ENCODE measurements at regions not wholly inside any gene's neighbourhood (a gene's known extent, or its start where the extent isn't known, plus 50 kb on each side); places are given as distances from the start of the nearest gene placed in this dataset.

GRCh38 chr12:3965046-3965445 is 91.8 kb upstream of the PARP11 start:
- H3K9ac ChIP-seq (ENCODE audit: low read depth, low read length), result no peak overlapping the region
- WGBS, result 98% methylated on average over 3 of the region's 3 CpGs

GRCh38 chr12:3964439-3964838 is 91.2 kb upstream of the PARP11 start:
- Histone ChIP-seq H3K27ac (ENCODE audit: low read depth, low read length) (no peak overlapping the region), H3K27me3 (ENCODE audit: insufficient read depth, low read length) (no peaks in the 10 kb centered on the region), H3K4me1 (ENCODE audit: insufficient read depth, low read length) (no peaks in the 10 kb centered on the region; the same call in 1 of the 2 replicates), H3K36me3 (ENCODE audit: insufficient read depth, low read length) (no peaks in the 10 kb centered on the region), H3K9ac (ENCODE audit: low read depth, low read length) (no peak overlapping the region), H3K4me3 (ENCODE audit: low read length) (no peak overlapping the region), H3K9me3 (ENCODE audit: insufficient read depth, low read depth, low read length) (no peaks in the 10 kb centered on the region)
- whole genome bisulfite sequencing, result 45% methylated on average over 8 of the region's 9 CpGs

More at GRCh38 chr12:3965046-3965445, 91.8 kb upstream of the PARP11 start:
- H3K4me1 ChIP-seq (ENCODE audit: insufficient read depth, low read length), result no peaks in the 10 kb centered on the region; the same call in 1 of the 2 replicates
- no peaks in the 10 kb centered on the region for H3K36me3 ChIP-seq (ENCODE audit: insufficient read depth, low read length)
- no peak overlapping the region for H3K4me3 ChIP-seq (ENCODE audit: low read length)
- H3K27me3 ChIP-seq (ENCODE audit: insufficient read depth, low read length), result no peaks in the 10 kb centered on the region
- H3K27ac ChIP-seq (ENCODE audit: low read depth, low read length), result no peak overlapping the region
- H3K9me3 ChIP-seq (ENCODE audit: insufficient read depth, low read depth, low read length), result no peaks in the 10 kb centered on the region

DNA sequence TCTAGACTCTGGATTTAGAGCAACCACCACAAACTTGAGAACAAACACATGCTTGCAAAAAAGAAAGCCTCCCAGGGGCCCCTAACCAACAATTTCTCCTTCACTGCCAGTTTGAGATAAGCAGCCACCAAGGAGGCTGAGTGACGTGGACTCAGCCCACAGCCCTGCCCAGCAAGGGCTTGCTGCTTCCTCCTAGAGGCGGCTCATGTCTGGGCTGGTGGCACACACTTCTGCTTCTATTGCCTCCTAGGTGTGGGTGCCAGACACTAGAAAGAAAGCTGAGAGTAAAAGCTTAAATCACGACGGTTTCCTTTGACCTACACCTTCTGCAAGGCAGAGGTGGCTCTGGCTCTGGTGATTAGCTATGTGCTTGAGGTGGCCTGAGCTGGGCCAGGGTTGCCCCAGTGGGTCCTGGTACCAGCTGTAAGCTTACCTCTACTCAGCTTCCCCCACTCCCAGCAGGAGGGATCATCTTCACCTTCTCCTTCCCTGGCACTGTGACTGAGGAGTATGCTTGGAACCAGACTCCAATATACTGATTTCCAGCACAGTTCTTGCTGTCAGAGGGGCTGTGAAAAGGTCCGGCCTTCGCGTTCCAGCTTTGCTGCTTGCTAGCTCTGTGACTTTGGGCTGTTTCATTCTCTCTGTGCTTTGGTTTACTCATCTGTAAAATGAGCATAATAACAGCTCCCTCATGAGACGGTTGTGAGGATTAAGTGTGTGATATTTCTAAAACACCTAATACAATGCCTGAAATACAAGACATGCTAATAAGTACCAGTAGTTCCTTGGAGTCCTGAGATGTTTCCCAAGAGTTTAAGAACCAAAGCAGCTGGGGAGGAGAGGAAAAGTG is 89.7 kb upstream of the PARP11 start:
- H3K9ac ChIP-seq (ENCODE audit: low read depth, low read length), result no peak overlapping the region
- 83% methylated on average over 7 of the region's 8 CpGs for WGBS
- no peaks in the 10 kb centered on the region for H3K4me1 ChIP-seq (ENCODE audit: insufficient read depth, low read length)
- no peaks in the 10 kb centered on the region for H3K9me3 ChIP-seq (ENCODE audit: insufficient read depth, low read depth, low read length)
- no peak overlapping the region for H3K4me3 ChIP-seq (ENCODE audit: low read length)
- no peaks in the 10 kb centered on the region for H3K27me3 ChIP-seq (ENCODE audit: insufficient read depth, low read length)
- H3K36me3 ChIP-seq (ENCODE audit: insufficient read depth, low read length), result no peaks in the 10 kb centered on the region
- H3K27ac ChIP-seq (ENCODE audit: low read depth, low read length), result no peak overlapping the region

- no peak overlapping the region for H3K4me3 ChIP-seq (ENCODE audit: low read length)
- no peaks in the 10 kb centered on the region for H3K36me3 ChIP-seq (ENCODE audit: insufficient read depth, low read length)
- H3K4me1 ChIP-seq (ENCODE audit: insufficient read depth, low read length), result no peaks in the 10 kb centered on the region
- no peaks in the 10 kb centered on the region for H3K27me3 ChIP-seq (ENCODE audit: insufficient read depth, low read length)
- H3K9ac ChIP-seq (ENCODE audit: low read depth, low read length), result no peak overlapping the region
- H3K27ac ChIP-seq (ENCODE audit: low read depth, low read length), result no peak overlapping the region
- no peaks in the 10 kb centered on the region for H3K9me3 ChIP-seq (ENCODE audit: insufficient read depth, low read depth, low read length)
- 93% methylated on average over 9 of the region's 9 CpGs for WGBS
Observed at GRCh38 chr12:3961591-3961990, 88.4 kb upstream of the PARP11 start.

GRCh38 chr12:3959799-3960560 is 86.8 kb upstream of the PARP11 start:
- no peaks in the 10 kb centered on the region for H3K9me3 ChIP-seq (ENCODE audit: insufficient read depth, low read depth, low read length)
- no peak overlapping the region for H3K9ac ChIP-seq (ENCODE audit: low read depth, low read length)
- no peak overlapping the region for H3K27ac ChIP-seq (ENCODE audit: low read depth, low read length)
- H3K4me3 ChIP-seq (ENCODE audit: low read length), result no peak overlapping the region
- H3K36me3 ChIP-seq (ENCODE audit: insufficient read depth, low read length), result no peaks in the 10 kb centered on the region
- no peaks in the 10 kb centered on the region for H3K4me1 ChIP-seq (ENCODE audit: insufficient read depth, low read length)
- 92% methylated on average over 10 of the region's 10 CpGs for WGBS
- no peaks in the 10 kb centered on the region for H3K27me3 ChIP-seq (ENCODE audit: insufficient read depth, low read length)

GRCh38 chr12:3958534-3958933 is 85.3 kb upstream of the PARP11 start:
- H3K9me3 ChIP-seq (ENCODE audit: insufficient read depth, low read depth, low read length), result no peaks in the 10 kb centered on the region
- H3K4me3 ChIP-seq (ENCODE audit: low read length), result no peak overlapping the region
- H3K36me3 ChIP-seq (ENCODE audit: insufficient read depth, low read length), result no peaks in the 10 kb centered on the region
- no peak overlapping the region for H3K9ac ChIP-seq (ENCODE audit: low read depth, low read length)
- H3K27ac ChIP-seq (ENCODE audit: low read depth, low read length), result no peak overlapping the region
- 93% methylated on average over 6 of the region's 6 CpGs for WGBS
- no peaks in the 10 kb centered on the region for H3K4me1 ChIP-seq (ENCODE audit: insufficient read depth, low read length)
- H3K27me3 ChIP-seq (ENCODE audit: insufficient read depth, low read length), result no peaks in the 10 kb centered on the region

- Histone ChIP-seq H3K27me3 (ENCODE audit: insufficient read depth, low read length) (peaks cover 7% of the 10 kb centered on the region), H3K9me3 (ENCODE audit: insufficient read depth, low read depth, low read length) (no peaks in the 10 kb centered on the region), H3K27ac (ENCODE audit: low read depth, low read length) (no peak overlapping the region), H3K9ac (ENCODE audit: low read depth, low read length) (no peak overlapping the region), H3K4me1 (ENCODE audit: insufficient read depth, low read length) (peaks cover 1% of the 10 kb centered on the region; the same call in 1 of the 2 replicates), H3K4me3 (ENCODE audit: low read length) (no peak overlapping the region), H3K36me3 (ENCODE audit: insufficient read depth, low read length) (no peaks in the 10 kb centered on the region)
- 91% methylated on average over 23 of the region's 23 CpGs for WGBS
Observed at GRCh38 chr12:3951380-3952135, 78.4 kb upstream of the PARP11 start.

DNA sequence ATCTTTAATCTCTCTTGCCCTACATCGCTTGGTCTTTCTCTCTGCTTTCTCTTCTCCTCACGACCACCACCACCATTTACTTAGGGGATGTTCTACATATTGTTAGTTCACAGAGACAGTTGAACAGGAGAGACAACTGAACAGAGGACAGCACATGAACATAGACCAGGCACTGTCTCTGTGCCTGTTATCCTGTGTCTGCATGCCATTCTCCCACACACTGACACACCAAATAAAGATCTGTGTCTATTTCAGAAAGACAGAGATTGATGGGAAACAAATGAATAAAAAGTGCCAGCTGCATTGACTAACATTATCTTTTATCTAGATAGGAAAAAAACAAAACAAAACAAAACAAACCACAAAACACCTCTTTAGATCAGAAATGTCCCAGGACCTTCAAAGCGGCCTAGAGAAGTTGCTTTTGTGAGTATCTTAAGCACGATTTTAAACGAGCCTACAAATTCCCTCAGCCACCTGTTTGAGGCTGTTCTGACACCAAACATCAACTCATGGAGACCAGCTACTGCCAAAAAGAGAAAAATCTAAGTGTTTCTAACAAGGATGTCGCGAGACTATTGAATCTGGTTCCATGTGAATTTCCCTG is 77.6 kb upstream of the PARP11 start:
- 90% methylated on average over 7 of the region's 7 CpGs for WGBS
- H3K9me3 ChIP-seq (ENCODE audit: insufficient read depth, low read depth, low read length), result no peaks in the 10 kb centered on the region
- no peak overlapping the region for H3K27ac ChIP-seq (ENCODE audit: low read depth, low read length)
- H3K4me3 ChIP-seq (ENCODE audit: low read length), result no peak overlapping the region
- H3K4me1 ChIP-seq (ENCODE audit: insufficient read depth, low read length), result peaks cover 9% of the 10 kb centered on the region
- H3K27me3 ChIP-seq (ENCODE audit: insufficient read depth, low read length), result peaks cover 14% of the 10 kb centered on the region
- H3K36me3 ChIP-seq (ENCODE audit: insufficient read depth, low read length), result no peaks in the 10 kb centered on the region
- H3K9ac ChIP-seq (ENCODE audit: low read depth, low read length), result no peak overlapping the region

- no peaks in the 10 kb centered on the region for H3K9me3 ChIP-seq (ENCODE audit: insufficient read depth, low read depth, low read length)
- no peak overlapping the region for H3K27ac ChIP-seq (ENCODE audit: low read depth, low read length)
- 95% methylated on average over 3 of the region's 5 CpGs for WGBS
- no peaks in the 10 kb centered on the region for H3K36me3 ChIP-seq (ENCODE audit: insufficient read depth, low read length)
- H3K4me3 ChIP-seq (ENCODE audit: low read length), result no peak overlapping the region
- H3K9ac ChIP-seq (ENCODE audit: low read depth, low read length), result no peak overlapping the region
- H3K27me3 ChIP-seq (ENCODE audit: insufficient read depth, low read length), result peaks cover 27% of the 10 kb centered on the region
- H3K4me1 ChIP-seq (ENCODE audit: insufficient read depth, low read length), result peaks cover 28% of the 10 kb centered on the region
Observed at GRCh38 chr12:3947781-3948180, 74.6 kb upstream of the PARP11 start.

- Histone ChIP-seq H3K9ac (ENCODE audit: low read depth, low read length) (no peak overlapping the region; the same call in 1 of the 2 replicates), H3K27ac (ENCODE audit: low read depth, low read length) (peak overlapping the region; percentile 71; the same call in 1 of the 2 replicates), H3K4me1 (ENCODE audit: insufficient read depth, low read length) (peaks cover 28% of the 10 kb centered on the region), H3K36me3 (ENCODE audit: insufficient read depth, low read length) (no peaks in the 10 kb centered on the region), H3K27me3 (ENCODE audit: insufficient read depth, low read length) (peaks cover 27% of the 10 kb centered on the region), H3K9me3 (ENCODE audit: insufficient read depth, low read depth, low read length) (no peaks in the 10 kb centered on the region), H3K4me3 (ENCODE audit: low read length) (no peak overlapping the region)
- whole genome bisulfite sequencing, result 58% methylated on average over 3 of the region's 3 CpGs
Observed at GRCh38 chr12:3945671-3946070, 72.5 kb upstream of the PARP11 start.
